Fibroblast of mammary gland (primary cell): ENCODE measurements at regions not wholly inside any gene's neighbourhood (a gene's known extent, or its start where the extent isn't known, plus 50 kb on each side); places are given as distances from the start of the nearest gene placed in this dataset.

Source experiments
- DNase-seq: peaks from one replicate; pipeline ENCODE4 v3.0.0-alpha.2; 2010; ENCODE audit warnings: low read depth
- H3K4me3 ChIP-seq: 2 replicates; pipeline ENCODE4 v1.5.1; 2011; ENCODE audit warnings: low read depth, mild to moderate bottlenecking, low read length, moderate library complexity; ENCODE audit not compliant: control insufficient read depth
- CTCF ChIP-seq: conservative IDR thresholded peaks from 2 replicates; pipeline ENCODE4 v1.5.1; 2011; ENCODE audit warnings: low read depth, low read length, inconsistent platforms; ENCODE audit not compliant: control insufficient read depth, insufficient read depth

GRCh38 chr1:184297244-184297750, 89.5 kb upstream of the C1orf21 start:
- TF ChIP-seq CTCF: no peak
- DNase-seq: no peak
- no peak overlapping the region for H3K4me3 ChIP-seq

GRCh38 chr1:184298440-184299405, 88.1 kb upstream of the C1orf21 start:
- TF ChIP-seq CTCF: no peak
- no peak for DNase-seq
- H3K4me3 ChIP-seq: no peak overlapping the region

GRCh38 chr1:184299406-184299790, 87.4 kb upstream of the C1orf21 start:
- no peak overlapping the region for H3K4me3 ChIP-seq
- no peak for TF ChIP-seq CTCF
- peak; percentile 91 for DNase-seq

GRCh38 chr1:184299796-184300195, 87.0 kb upstream of the C1orf21 start:
- no peak overlapping the region for H3K4me3 ChIP-seq
- TF ChIP-seq CTCF: no peak
- DNase-seq: no peak

GRCh38 chr1:184300446-184300845, 86.4 kb upstream of the C1orf21 start:
- H3K4me3 ChIP-seq: no peak overlapping the region
- no peak for TF ChIP-seq CTCF
- DNase-seq: peak; percentile 39

- TF ChIP-seq CTCF: no peak
- no peak overlapping the region for H3K4me3 ChIP-seq
- DNase-seq: no peak
Observed at GRCh38 chr1:184301227-184301626, 85.6 kb upstream of the C1orf21 start.
